ENCODE measurements at regions not wholly inside any gene's neighbourhood (a gene's known extent, or its start where the extent isn't known, plus 50 kb on each side); places are given as distances from the start of the nearest gene placed in this dataset.

GRCh38 chr5:118220556-118221195 lies 767.7 kb downstream of the DTWD2 start:
- no peak for TF ChIP-seq CTCF (IDR thresholded peaks at IDR 0.05; ENCODE audit: control insufficient read depth, insufficient read depth, low read depth, low read length, missing control alignments)
- no peak overlapping the region for H3K4me3 ChIP-seq (ENCODE audit: control insufficient read depth, low read depth, low read length)
- peak; percentile 27 for DNase-seq (ENCODE audit: low read depth)

GRCh38 chr5:118211606-118212005 lies 776.7 kb downstream of the DTWD2 start:
- H3K4me3 ChIP-seq (ENCODE audit: control insufficient read depth, low read depth, low read length) = no peak overlapping the region
- no peak for DNase-seq (ENCODE audit: low read depth)
- no peak for TF ChIP-seq CTCF (IDR thresholded peaks at IDR 0.05; ENCODE audit: control insufficient read depth, insufficient read depth, low read depth, low read length, missing control alignments)

- H3K4me3 ChIP-seq (ENCODE audit: control insufficient read depth, low read depth, low read length) = no peak overlapping the region
- no peak for DNase-seq (ENCODE audit: low read depth)
- TF ChIP-seq CTCF (IDR thresholded peaks at IDR 0.05; ENCODE audit: control insufficient read depth, insufficient read depth, low read depth, low read length, missing control alignments) = no peak
Measured at GRCh38 chr5:118208031-118208453, 780.3 kb downstream of the DTWD2 start.

GRCh38 chr5:118199801-118200200 lies 788.5 kb downstream of the DTWD2 start:
- DNase-seq (ENCODE audit: low read depth) = no peak
- no peak overlapping the region for H3K4me3 ChIP-seq (ENCODE audit: control insufficient read depth, low read depth, low read length)
- TF ChIP-seq CTCF (IDR thresholded peaks at IDR 0.05; ENCODE audit: control insufficient read depth, insufficient read depth, low read depth, low read length, missing control alignments) = no peak

GRCh38 chr5:118196229-118196628 lies 792.1 kb downstream of the DTWD2 start:
- no peak for DNase-seq (ENCODE audit: low read depth)
- TF ChIP-seq CTCF (IDR thresholded peaks at IDR 0.05; ENCODE audit: control insufficient read depth, insufficient read depth, low read depth, low read length, missing control alignments) = no peak
- H3K4me3 ChIP-seq (ENCODE audit: control insufficient read depth, low read depth, low read length) = no peak overlapping the region

- no peak overlapping the region for H3K4me3 ChIP-seq (ENCODE audit: control insufficient read depth, low read depth, low read length)
- no peak for TF ChIP-seq CTCF (IDR thresholded peaks at IDR 0.05; ENCODE audit: control insufficient read depth, insufficient read depth, low read depth, low read length, missing control alignments)
Measured at GRCh38 chr5:118195211-118195610, 793.1 kb downstream of the DTWD2 start.

More at GRCh38 chr5:118195211-118195610, 793.1 kb downstream of the DTWD2 start:
- DNase-seq (ENCODE audit: low read depth) = no peak
